A549 (cell line): ENCODE measurements at regions not wholly inside any gene's neighbourhood (a gene's known extent, or its start where the extent isn't known, plus 50 kb on each side); places are given as distances from the start of the nearest gene placed in this dataset.

Experiments
- ATAC-seq, 2 experiments: fragments of 200-7000 bp in 1 of 2; fragments of >200 bp in 1 of 2; cut with Nextera tagmentation in 1 of 2; cut with Tn5 transposase in 1 of 2; 3 replicates each; pipeline versions ENCODE4 v1.8.0 to v1.9.1; 2018 to 2020; ENCODE audit warnings: mild to moderate bottlenecking in 1 of 2, moderate library complexity in 1 of 2
- CTCF ChIA-PET: fragments of 300-600 bp; sonication (Branson Sonifier 250); formaldehyde crosslinking; extraction: SDS; loops from one replicate; lab custom pipeline; 2021; ENCODE audit warnings: antibody characterized with exemption, inconsistent platforms; lab: Yijun Ruan, JAX
- POLR2A ChIA-PET: fragments of 350-600 bp; formaldehyde crosslinking; extraction: SDS; loops from one replicate; lab custom pipeline; 2021; ENCODE audit warnings: antibody characterized with exemption, inconsistent platforms; lab: Yijun Ruan, JAX
- DNase-seq, 2 experiments: peaks; one replicate each; pipeline versions ENCODE4 v3.0.0 to v3.0.0-alpha.2; 2011 to 2016; ENCODE audit warnings: low read depth in 1 of 2, low spot score in 1 of 2
- FAIRE-seq: peaks from 2 replicates; lab custom pipeline; 2011; peaks lifted over from hg19 to GRCh38; lab: Jason Lieb, UNC
- H3K27ac ChIP-seq, 2 experiments: fragments of >200 bp; sonication (Bioruptor Twin); formaldehyde crosslinking; 3 replicates each; pipeline ENCODE4 v1.5.1; 2016 to 2017
- H3K4me1 ChIP-seq: fragments of >200 bp; sonication (Bioruptor Twin); formaldehyde crosslinking; 3 replicates; pipeline ENCODE4 v1.6.1; 2016
- H3K4me2 ChIP-seq: fragments of >200 bp; sonication (Bioruptor Twin); formaldehyde crosslinking; 3 replicates; pipeline ENCODE4 v1.6.1; 2016
- H3K4me3 ChIP-seq: fragments of >200 bp; sonication (Bioruptor Twin); formaldehyde crosslinking; 3 replicates; pipeline ENCODE4 v1.5.1; 2016
- H3K9me3 ChIP-seq: fragments of >200 bp; sonication (Bioruptor Twin); formaldehyde crosslinking; 3 replicates; pipeline ENCODE4 v1.6.1; 2016
- BCL3 ChIP-seq: fragments of >200 bp; sonication (Bioruptor Twin); formaldehyde crosslinking; IDR thresholded peaks from 3 replicates; pipeline ENCODE4 v1.6.1; 2016
- CHD4 ChIP-seq: fragments of 200-600 bp; sonication (generic); IDR thresholded peaks from 2 replicates; pipeline ENCODE4 v1.6.1; 2016; ENCODE audit warnings: antibody characterized with exemption, mild to moderate bottlenecking, borderline replicate concordance
- E2F6 ChIP-seq: IDR thresholded peaks from 2 replicates; pipeline ENCODE4 v1.6.1; 2012; ENCODE audit warnings: low read depth, borderline replicate concordance
- EHMT2 ChIP-seq: fragments of 200-600 bp; sonication (generic); IDR thresholded peaks from 2 replicates; pipeline ENCODE4 v1.6.1; 2016; ENCODE audit warnings: antibody characterized with exemption, low read depth, mild to moderate bottlenecking, moderate library complexity
- ELK1 ChIP-seq: fragments of 150-350 bp; IDR thresholded peaks from 2 replicates; pipeline ENCODE4 v1.6.1; 2014; ENCODE audit warnings: low read depth, mild to moderate bottlenecking, low read length
- ESRRA ChIP-seq: fragments of 150-350 bp; IDR thresholded peaks from 2 replicates; pipeline ENCODE4 v1.6.1; 2014; ENCODE audit warnings: mild to moderate bottlenecking, low read length, borderline replicate concordance
- FOSL2 ChIP-seq, 2 experiments: fragments of 450-650 bp in 1 of 2; fragments of >200 bp in 1 of 2; sonication (Bioruptor Twin) in 1 of 2; formaldehyde crosslinking; IDR thresholded peaks; 2 replicates each; pipeline versions ENCODE4 v1.5.0 to v1.6.1; 2016 to 2020; ENCODE audit warnings: mild to moderate bottlenecking in 1 of 2, moderate library complexity in 1 of 2
- GATA3 ChIP-seq: IDR thresholded peaks from 2 replicates; pipeline ENCODE4 v1.6.1; 2012; ENCODE audit warnings: borderline replicate concordance
- HDAC2 ChIP-seq: fragments of 200-600 bp; sonication (generic); IDR thresholded peaks from 2 replicates; pipeline ENCODE4 v1.6.1; 2016
- HEYL ChIP-seq: fragments of 250-450 bp; sonication (Bioruptor Pico); IDR thresholded peaks from 2 replicates; pipeline ENCODE4 v1.8.0; 2021; ENCODE audit warnings: mild to moderate bottlenecking, moderate library complexity
- HOXB13 ChIP-seq: fragments of 250-450 bp; sonication (Bioruptor Pico); IDR thresholded peaks from 2 replicates; pipeline ENCODE4 v1.5.0; 2020; ENCODE audit warnings: low read depth, mild to moderate bottlenecking, moderate library complexity
- HOXB5 ChIP-seq: fragments of 250-450 bp; sonication (Bioruptor Pico); IDR thresholded peaks from 2 replicates; pipeline ENCODE4 v1.5.0; 2020; ENCODE audit warnings: mild to moderate bottlenecking, moderate library complexity
- JUN ChIP-seq, 2 experiments: fragments of >200 bp; sonication (Bioruptor Twin); formaldehyde crosslinking; IDR thresholded peaks; 2 replicates in 1 of 2; 3 replicates in 1 of 2; pipeline ENCODE4 v1.6.1; 2016 to 2017
- JUNB ChIP-seq: fragments of >200 bp; sonication (Bioruptor Twin); formaldehyde crosslinking; IDR thresholded peaks from 2 replicates; pipeline ENCODE4 v1.6.1; 2016
- KDM5A ChIP-seq: fragments of 200-600 bp; sonication (generic); IDR thresholded peaks from 2 replicates; pipeline ENCODE4 v1.6.1; 2016; ENCODE audit warnings: antibody characterized with exemption, mild to moderate bottlenecking
- MAFK ChIP-seq: fragments of 450-650 bp; IDR thresholded peaks from 2 replicates; pipeline ENCODE4 v1.6.1; 2014; ENCODE audit not compliant: partially characterized antibody
- POLR2AphosphoS2 ChIP-seq: conservative IDR thresholded peaks from 2 replicates; pipeline ENCODE4 v1.6.1; 2012; ENCODE audit warnings: low read length, improper control_type of control experiment, inconsistent platforms
- RFX5 ChIP-seq: fragments of 450-650 bp; IDR thresholded peaks from 2 replicates; pipeline ENCODE4 v1.7.1; 2014; ENCODE audit warnings: antibody characterized with exemption, mild to moderate bottlenecking, moderate library complexity
- SMC3 ChIP-seq: fragments of >200 bp; sonication (Bioruptor Twin); formaldehyde crosslinking; IDR thresholded peaks from 3 replicates; pipeline ENCODE4 v1.6.1; 2018; ENCODE audit warnings: inconsistent platforms
- TFCP2L1 ChIP-seq: fragments of 250-450 bp; sonication (Bioruptor Pico); IDR thresholded peaks from 2 replicates; pipeline ENCODE4 v1.5.0; 2021; ENCODE audit warnings: mild to moderate bottlenecking
- TP53 ChIP-seq: fragments of 250-450 bp; sonication (Bioruptor Pico); IDR thresholded peaks from 2 replicates; pipeline ENCODE4 v1.5.0; 2021; ENCODE audit warnings: mild to moderate bottlenecking, moderate library complexity
- ZC3H11A ChIP-seq: fragments of 450-650 bp; IDR thresholded peaks from 2 replicates; pipeline ENCODE4 v1.6.1; 2014; ENCODE audit warnings: antibody characterized with exemption, mild to moderate bottlenecking
- WGBS: methylation state at CpG from one replicate; pipeline ENCODE4 v1.1.6; 2017; ENCODE audit errors: missing lambda C conversion rate; 5-methylcytosine and 5-hydroxymethylcytosine counted together
- TF ChIP-seq, protein P1 (sequence below): IDR thresholded peaks from 2 replicates; pipeline ENCODE4 v1.6.1; 2012
- TF ChIP-seq, protein P2 (sequence below): fragments of >200 bp; sonication (Bioruptor Twin); formaldehyde crosslinking; IDR thresholded peaks from 2 replicates; pipeline ENCODE4 v1.6.1; 2016
- TF ChIP-seq, protein P3 (sequence below): fragments of 250-450 bp; sonication (Bioruptor Pico); IDR thresholded peaks from 2 replicates; pipeline ENCODE4 v1.5.0; 2020; ENCODE audit warnings: low read depth, mild to moderate bottlenecking, moderate library complexity

GRCh38 chr17:62892870-62893338, 73.1 kb upstream of the TANC2 start (continued):
- TF ChIP-seq FOSL2 (IDR thresholded peaks at IDR 0.05) (peak; percentile 35; the same call in 1 of the 2 replicates), FOSL2 (CRISPR knock-in tag; IDR thresholded peaks at IDR 0.05) (peak; percentile 56), TP53 (CRISPR knock-in tag) (no peak), BCL3 (0 out of 3 replicates have a peak, but pooled peaks have one; percentile 33)

DNA sequence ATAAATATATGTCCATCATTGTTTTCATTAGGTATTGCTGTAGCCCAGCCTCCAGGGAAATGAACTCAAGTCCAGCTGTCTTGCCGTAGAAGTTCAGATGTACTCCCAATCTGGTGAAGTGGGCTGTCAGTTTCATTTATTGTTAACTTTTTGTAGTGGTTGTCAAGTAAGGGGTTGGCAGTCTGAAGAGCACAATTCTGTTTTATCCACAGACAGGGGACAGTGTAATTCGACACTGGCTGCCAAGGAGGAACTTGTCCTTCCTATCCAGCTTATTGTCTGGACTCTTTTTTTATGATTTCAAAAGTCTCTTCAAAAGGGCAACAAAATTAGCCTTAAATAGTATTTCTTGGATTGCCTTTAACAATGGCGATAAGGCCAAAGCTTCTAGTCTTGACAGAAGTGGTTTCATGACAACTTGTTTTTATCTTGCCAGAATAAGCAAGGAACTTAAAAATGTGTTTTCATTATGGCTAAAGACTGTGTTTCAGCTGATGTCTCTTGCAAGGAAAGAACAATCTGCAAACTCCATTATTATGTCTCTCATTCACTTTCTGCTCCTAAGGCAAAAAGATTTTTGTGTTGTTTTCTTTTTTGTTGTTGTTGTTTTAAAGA, 73.9 kb upstream of the TANC2 start:
- no peak for DNase-seq
- TF ChIP-seq E2F6 = no peak
- no peak for TF ChIP-seq SMC3
- TF ChIP-seq, protein P1, sequence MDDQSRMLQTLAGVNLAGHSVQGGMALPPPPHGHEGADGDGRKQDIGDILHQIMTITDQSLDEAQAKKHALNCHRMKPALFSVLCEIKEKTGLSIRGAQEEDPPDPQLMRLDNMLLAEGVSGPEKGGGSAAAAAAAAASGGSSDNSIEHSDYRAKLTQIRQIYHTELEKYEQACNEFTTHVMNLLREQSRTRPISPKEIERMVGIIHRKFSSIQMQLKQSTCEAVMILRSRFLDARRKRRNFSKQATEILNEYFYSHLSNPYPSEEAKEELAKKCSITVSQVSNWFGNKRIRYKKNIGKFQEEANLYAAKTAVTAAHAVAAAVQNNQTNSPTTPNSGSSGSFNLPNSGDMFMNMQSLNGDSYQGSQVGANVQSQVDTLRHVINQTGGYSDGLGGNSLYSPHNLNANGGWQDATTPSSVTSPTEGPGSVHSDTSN = no peak
- TF ChIP-seq HDAC2 = no peak
- TF ChIP-seq ELK1 = no peak
- no peak for TF ChIP-seq HOXB5
- no peak for TF ChIP-seq JUN (IDR thresholded peaks at IDR 0.05)
- Histone ChIP-seq H3K9me3 (0 out of 3 replicates have a peak, but pooled peaks cover 3% of the 10 kb centered on the region), H3K4me3 (no peak overlapping the region), H3K27ac (peak overlapping the region; percentile 63 to 78), H3K4me1 (peaks cover 37% of the 10 kb centered on the region), H3K4me2 (peak overlapping the region; percentile 41)
- 84% methylated on average over 3 of the region's 3 CpGs for WGBS
- ChIA-PET CTCF (interaction anchor here (1.0 to 3.8 kb wide), 5 partner anchors 11 to 76 kb away, joined by 4 to 8 read pairs (median 4); no protein-coding TSS in a partner anchor), POLR2A (interaction anchor here (1.0 to 1.2 kb wide), 3 partner anchors 15 to 100 kb away, joined by 4 to 5 read pairs (median 5); partner anchors contain the start of gene TANC2)
- no peak for FAIRE-seq
- no peak for ATAC-seq

GRCh38 chr17:62891659-62892058, 74.4 kb upstream of the TANC2 start:
- CTCF ChIA-PET = interaction anchor here (1.1 to 3.8 kb wide), 4 partner anchors 11 to 188 kb away, joined by 3 to 8 read pairs (median 6); no protein-coding TSS in a partner anchor
- DNase-seq (no peak), FAIRE-seq (no peak), ATAC-seq (no peak)
- Histone ChIP-seq H3K4me3 (no peak overlapping the region), H3K4me1 (peaks cover 37% of the 10 kb centered on the region), H3K9me3 (0 out of 3 replicates have a peak, but pooled peaks cover 3% of the 10 kb centered on the region), H3K4me2 (no peak overlapping the region; the same call in 2 of the 3 replicates), H3K27ac (peak overlapping the region; percentile 63 to 78)
- POLR2A ChIA-PET = no interaction called here
- 93% methylated on average over 3 of the region's 3 CpGs for WGBS
- TF ChIP-seq, protein P1 = no peak
- TF ChIP-seq ZC3H11A (no peak), TFCP2L1 (no peak), EHMT2 (no peak)

GRCh38 chr17:62888765-62889164, 77.3 kb upstream of the TANC2 start:
- Histone ChIP-seq H3K4me1 (peaks cover 35% of the 10 kb centered on the region), H3K27ac (peak overlapping the region in 1 of 2 experiments; percentile 5; a peak in 1 of 6 replicates), H3K4me2 (peak overlapping the region; percentile 25; the same call in 1 of the 3 replicates), H3K9me3 (0 out of 3 replicates have a peak, but pooled peaks cover 3% of the 10 kb centered on the region), H3K4me3 (no peak overlapping the region)
- CTCF ChIA-PET = interaction anchor here (0.7 to 2.4 kb wide), 3 partner anchors 11 to 30 kb away, joined by 3 to 8 read pairs (median 4); no protein-coding TSS in a partner anchor
- POLR2A ChIA-PET = no interaction called here
- ATAC-seq = no peak
- no peak for FAIRE-seq
- no peak for DNase-seq
- WGBS = 82% methylated on average over 1 of the region's 1 CpG
- TF ChIP-seq HOXB5 (no peak), ESRRA (no peak), CHD4 (no peak), HEYL (no peak), GATA3 (no peak), TFCP2L1 (no peak), KDM5A (no peak), JUNB (no peak), HOXB13 (CRISPR knock-in tag) (no peak), MAFK (no peak), POLR2AphosphoS2 (no peak), RFX5 (no peak)
- TF ChIP-seq, protein P2, sequence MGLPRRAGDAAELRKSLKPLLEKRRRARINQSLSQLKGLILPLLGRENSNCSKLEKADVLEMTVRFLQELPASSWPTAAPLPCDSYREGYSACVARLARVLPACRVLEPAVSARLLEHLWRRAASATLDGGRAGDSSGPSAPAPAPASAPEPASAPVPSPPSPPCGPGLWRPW = no peak
- TF ChIP-seq, protein P3, sequence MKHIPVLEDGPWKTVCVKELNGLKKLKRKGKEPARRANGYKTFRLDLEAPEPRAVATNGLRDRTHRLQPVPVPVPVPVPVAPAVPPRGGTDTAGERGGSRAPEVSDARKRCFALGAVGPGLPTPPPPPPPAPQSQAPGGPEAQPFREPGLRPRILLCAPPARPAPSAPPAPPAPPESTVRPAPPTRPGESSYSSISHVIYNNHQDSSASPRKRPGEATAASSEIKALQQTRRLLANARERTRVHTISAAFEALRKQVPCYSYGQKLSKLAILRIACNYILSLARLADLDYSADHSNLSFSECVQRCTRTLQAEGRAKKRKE = no peak
